H7 (cell line): ENCODE measurements at regions not wholly inside any gene's neighbourhood (a gene's known extent, or its start where the extent isn't known, plus 50 kb on each side); places are given as distances from the start of the nearest gene placed in this dataset.

ENCODE experiments used
- DNase-seq: peaks from one replicate; pipeline ENCODE4 v3.0.0; 2012
- H3K27me3 ChIP-seq: 2 replicates; pipeline ENCODE4 v1.6.0; 2011; ENCODE audit warnings: mild to moderate bottlenecking, low read length; ENCODE audit not compliant: control insufficient read depth, insufficient read depth
- H3K36me3 ChIP-seq: replicated peaks from 2 replicates; pipeline ENCODE4 v1.5.1; 2011; ENCODE audit warnings: low read length; ENCODE audit not compliant: control insufficient read depth, insufficient read depth
- H3K4me3 ChIP-seq: 2 replicates; pipeline ENCODE4 v1.5.1; 2011; ENCODE audit warnings: low read depth, mild to moderate bottlenecking, control low read depth, low read length, moderate library complexity; ENCODE audit not compliant: insufficient read depth

- Histone ChIP-seq H3K4me3 (no peak overlapping the region), H3K27me3 (no peaks in the 10 kb centered on the region), H3K36me3 (no peaks in the 10 kb centered on the region)
- DNase-seq: no peak
Observed at GRCh38 chr13:103568314-103568713, 502.1 kb upstream of the SLC10A2 start.

GRCh38 chr13:103557878-103558277, 491.7 kb upstream of the SLC10A2 start:
- Histone ChIP-seq H3K36me3 (no peaks in the 10 kb centered on the region), H3K4me3 (no peak overlapping the region), H3K27me3 (no peaks in the 10 kb centered on the region)
- DNase-seq: no peak

GRCh38 chr13:103556681-103557080, 490.5 kb upstream of the SLC10A2 start:
- H3K27me3 ChIP-seq: no peaks in the 10 kb centered on the region
- DNase-seq: no peak

GRCh38 chr13:103547914-103548313, 481.7 kb upstream of the SLC10A2 start:
- Histone ChIP-seq H3K36me3 (no peaks in the 10 kb centered on the region), H3K4me3 (no peak overlapping the region), H3K27me3 (no peaks in the 10 kb centered on the region)
- no peak for DNase-seq

More at GRCh38 chr13:103556681-103557080, 490.5 kb upstream of the SLC10A2 start:
- no peaks in the 10 kb centered on the region for H3K36me3 ChIP-seq
- no peak overlapping the region for H3K4me3 ChIP-seq

- Histone ChIP-seq H3K36me3 (no peaks in the 10 kb centered on the region), H3K4me3 (no peak overlapping the region), H3K27me3 (no peaks in the 10 kb centered on the region)
- no peak for DNase-seq
Observed at GRCh38 chr13:103546271-103546670, 480.1 kb upstream of the SLC10A2 start.

GRCh38 chr13:103542648-103543047, 476.4 kb upstream of the SLC10A2 start:
- no peaks in the 10 kb centered on the region for H3K27me3 ChIP-seq
- no peak for DNase-seq

GRCh38 chr13:103540382-103540765, 474.2 kb upstream of the SLC10A2 start:
- Histone ChIP-seq H3K36me3 (no peaks in the 10 kb centered on the region), H3K4me3 (no peak overlapping the region), H3K27me3 (no peaks in the 10 kb centered on the region)
- DNase-seq: no peak

More at GRCh38 chr13:103542648-103543047, 476.4 kb upstream of the SLC10A2 start:
- Histone ChIP-seq H3K4me3 (no peak overlapping the region), H3K36me3 (no peaks in the 10 kb centered on the region)

- H3K4me3 ChIP-seq: no peak overlapping the region
Observed at GRCh38 chr13:103539721-103540381, 473.6 kb upstream of the SLC10A2 start.

GRCh38 chr13:103539265-103539664, 473.0 kb upstream of the SLC10A2 start:
- no peak for DNase-seq
- H3K4me3 ChIP-seq: no peak overlapping the region
- no peaks in the 10 kb centered on the region for H3K36me3 ChIP-seq
- no peaks in the 10 kb centered on the region for H3K27me3 ChIP-seq

More at GRCh38 chr13:103539721-103540381, 473.6 kb upstream of the SLC10A2 start:
- Histone ChIP-seq H3K36me3 (no peaks in the 10 kb centered on the region), H3K27me3 (no peaks in the 10 kb centered on the region)
- no peak for DNase-seq

GRCh38 chr13:103537616-103538015, 471.4 kb upstream of the SLC10A2 start:
- Histone ChIP-seq H3K36me3 (no peaks in the 10 kb centered on the region), H3K27me3 (no peaks in the 10 kb centered on the region), H3K4me3 (no peak overlapping the region)
- DNase-seq: no peak

GRCh38 chr13:103531278-103531677, 465.1 kb upstream of the SLC10A2 start:
- no peak for DNase-seq
- no peaks in the 10 kb centered on the region for H3K36me3 ChIP-seq
- no peaks in the 10 kb centered on the region for H3K27me3 ChIP-seq
- no peak overlapping the region for H3K4me3 ChIP-seq

GRCh38 chr13:103528437-103528836, 462.2 kb upstream of the SLC10A2 start:
- H3K27me3 ChIP-seq: no peaks in the 10 kb centered on the region
- no peak for DNase-seq
- H3K36me3 ChIP-seq: no peaks in the 10 kb centered on the region
- no peak overlapping the region for H3K4me3 ChIP-seq

GRCh38 chr13:103525530-103525929, 459.3 kb upstream of the SLC10A2 start:
- H3K27me3 ChIP-seq: no peaks in the 10 kb centered on the region
- no peak for DNase-seq
- no peak overlapping the region for H3K4me3 ChIP-seq
- H3K36me3 ChIP-seq: no peaks in the 10 kb centered on the region

- Histone ChIP-seq H3K4me3 (no peak overlapping the region), H3K36me3 (no peaks in the 10 kb centered on the region), H3K27me3 (no peaks in the 10 kb centered on the region)
- no peak for DNase-seq
Observed at GRCh38 chr13:103523858-103524257, 457.6 kb upstream of the SLC10A2 start.

GRCh38 chr13:103521532-103521931, 455.3 kb upstream of the SLC10A2 start:
- H3K36me3 ChIP-seq: no peaks in the 10 kb centered on the region
- DNase-seq: no peak
- no peak overlapping the region for H3K4me3 ChIP-seq
- no peaks in the 10 kb centered on the region for H3K27me3 ChIP-seq

- no peak overlapping the region for H3K4me3 ChIP-seq
- no peak for DNase-seq
- H3K27me3 ChIP-seq: no peaks in the 10 kb centered on the region
- no peaks in the 10 kb centered on the region for H3K36me3 ChIP-seq
Observed at GRCh38 chr13:103517768-103518102, 451.5 kb upstream of the SLC10A2 start.
